Right renal cortex interstitium (tissue), 3 donors: ENCODE measurements at regions not wholly inside any gene's neighbourhood (a gene's known extent, or its start where the extent isn't known, plus 50 kb on each side); places are given as distances from the start of the nearest gene placed in this dataset.
"Not testable (repeated sequence)": the region's sequence is repeated elsewhere in the genome, so short reads cannot be mapped to it uniquely, and the experiment has no call there.

ENCODE experiments used
- DNase-seq, 3 donors: peaks; one replicate each; pipeline ENCODE4 v3.0.0-alpha.2; 2013; ENCODE audit warnings: low read depth in 3 of 3, low spot score in 2 of 3

DNA sequence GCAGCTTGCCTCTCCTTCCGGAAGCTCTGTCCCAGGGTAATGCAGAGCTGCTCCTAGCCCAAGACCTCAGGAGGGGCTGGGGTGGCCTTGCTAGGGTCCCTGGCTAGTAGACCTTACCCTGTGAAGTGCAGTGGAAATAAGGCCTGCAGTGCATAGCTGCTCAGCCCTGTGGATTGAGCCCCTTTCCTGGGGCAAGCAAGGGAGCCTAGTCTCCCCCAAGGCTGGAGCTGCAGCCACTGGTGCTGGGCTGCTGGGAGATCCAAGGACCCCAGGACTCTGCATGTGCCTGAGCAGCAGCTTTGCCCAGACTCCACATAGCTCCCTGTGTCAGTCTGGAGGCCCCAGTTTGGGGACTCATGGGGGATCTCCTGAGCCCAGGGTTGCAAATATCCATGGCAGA lies 57.9 kb downstream of the FANCF start:
- no peak for DNase-seq

DNA sequence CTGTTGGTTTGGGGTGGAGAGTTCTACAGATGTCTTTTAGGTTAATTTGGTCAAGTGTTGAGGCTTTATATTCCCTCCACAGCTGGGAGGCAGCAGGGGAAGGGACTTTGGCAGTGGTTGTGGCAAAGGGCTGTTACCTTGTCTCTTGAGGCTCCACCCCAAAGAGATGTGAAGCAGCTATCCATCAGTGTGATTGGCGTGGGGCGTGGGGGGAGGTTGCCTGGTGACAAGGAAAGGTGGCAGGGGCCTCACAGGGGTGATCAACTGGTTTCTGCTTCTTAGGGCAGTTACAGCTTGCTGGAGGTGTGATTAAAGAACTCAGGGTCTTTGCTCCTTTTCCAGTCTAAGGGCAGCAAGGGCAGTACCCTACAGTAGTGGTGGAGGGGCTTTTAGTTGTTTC lies 59.3 kb downstream of the FANCF start:
- DNase-seq: no peak

DNA sequence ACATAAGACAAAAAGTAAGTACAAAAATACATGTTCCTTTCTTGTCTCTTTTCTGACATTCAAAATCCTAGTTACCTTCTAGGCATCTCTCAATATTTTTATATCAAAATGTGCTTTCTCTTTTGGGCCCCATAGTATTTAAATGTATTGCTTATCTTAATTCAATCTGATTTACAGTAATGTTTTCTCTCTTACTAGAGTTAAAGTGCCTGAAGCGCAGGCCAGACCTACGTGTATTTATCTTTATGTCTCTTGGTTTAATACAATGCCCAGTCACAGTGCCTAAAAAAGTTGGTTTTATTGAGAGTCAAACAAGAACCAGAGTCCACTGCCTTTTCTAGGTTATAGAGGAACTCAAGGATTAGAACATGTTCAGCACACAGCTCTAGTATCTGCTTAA lies 64.3 kb downstream of the FANCF start:
- no peak for DNase-seq

DNA sequence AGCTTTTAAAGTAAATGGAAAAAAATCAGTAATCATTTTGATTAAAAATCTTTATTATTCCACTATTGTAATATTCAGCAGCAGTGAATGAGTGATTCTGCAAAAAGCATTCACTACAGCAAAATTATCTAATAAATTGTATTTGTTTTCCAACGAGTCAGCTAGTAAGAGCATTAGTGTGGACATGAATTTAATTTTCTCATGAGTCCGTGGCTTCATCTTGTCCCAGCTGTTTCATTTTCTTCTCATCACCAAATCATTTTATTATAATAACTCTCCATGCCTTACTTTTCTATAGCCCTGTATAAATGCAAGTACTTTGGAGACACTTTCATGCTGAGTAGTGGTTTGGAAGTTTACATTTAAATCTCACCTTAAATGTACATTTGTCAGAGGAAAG lies 66.2 kb downstream of the FANCF start:
- DNase-seq: no peak

DNA sequence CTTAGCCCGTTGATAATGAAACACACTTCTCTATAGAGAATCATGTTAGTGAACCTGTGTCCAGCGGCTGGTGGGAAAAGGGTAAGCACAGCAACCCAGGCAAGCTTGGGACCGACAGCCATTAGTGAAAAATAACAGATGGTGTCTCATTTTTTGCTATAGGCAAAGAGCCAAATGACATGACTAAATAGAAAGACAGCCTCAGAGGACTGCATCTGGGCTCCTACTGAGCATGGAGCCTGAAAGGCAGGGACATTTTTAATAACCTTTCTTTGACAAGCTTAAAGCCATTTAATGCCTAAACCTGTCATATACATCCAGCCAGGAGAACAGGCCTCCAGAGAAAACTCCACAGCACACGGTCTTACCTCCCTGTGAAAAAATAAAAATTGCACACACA lies 67.0 kb downstream of the FANCF start:
- DNase-seq: no peak

DNA sequence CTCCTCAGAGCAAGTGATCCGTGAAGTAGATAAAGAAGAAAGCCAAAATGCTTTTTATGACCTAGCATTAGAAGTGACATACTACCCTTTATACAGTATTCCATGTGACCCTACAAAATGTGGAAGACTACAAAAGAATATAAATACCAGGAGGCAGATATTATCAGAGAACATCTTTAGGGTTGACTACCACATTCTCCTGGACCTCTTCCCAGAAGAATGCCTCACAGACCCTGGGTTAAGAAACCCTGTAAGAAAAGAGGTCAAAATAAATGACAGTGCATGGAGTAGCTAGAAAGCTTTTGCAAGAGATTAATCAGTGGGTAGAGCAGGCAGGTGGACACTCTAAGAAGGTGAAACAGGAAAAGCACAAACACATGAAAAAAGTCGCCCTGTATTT lies 69.2 kb downstream of the FANCF start:
- no peak for DNase-seq

DNA sequence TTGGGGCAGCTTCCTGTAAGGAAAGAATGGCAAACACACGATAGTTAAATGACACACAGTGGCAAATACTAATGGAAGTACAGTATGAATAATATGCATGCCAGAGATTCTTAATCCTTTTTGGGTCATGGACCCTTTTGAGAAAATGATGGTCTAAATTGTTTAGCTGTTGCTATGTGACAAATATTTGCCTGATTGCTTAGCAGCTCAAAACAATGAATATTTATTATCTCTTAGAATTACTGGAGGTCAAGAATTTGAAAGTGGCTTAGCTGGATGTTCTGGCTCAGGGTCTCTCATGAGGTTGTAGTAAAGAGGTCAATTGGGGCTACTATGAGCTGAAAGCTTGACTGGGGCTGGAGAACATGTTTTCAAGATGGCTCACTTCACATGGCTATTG lies 69.7 kb downstream of the FANCF start:
- DNase-seq: no peak

DNA sequence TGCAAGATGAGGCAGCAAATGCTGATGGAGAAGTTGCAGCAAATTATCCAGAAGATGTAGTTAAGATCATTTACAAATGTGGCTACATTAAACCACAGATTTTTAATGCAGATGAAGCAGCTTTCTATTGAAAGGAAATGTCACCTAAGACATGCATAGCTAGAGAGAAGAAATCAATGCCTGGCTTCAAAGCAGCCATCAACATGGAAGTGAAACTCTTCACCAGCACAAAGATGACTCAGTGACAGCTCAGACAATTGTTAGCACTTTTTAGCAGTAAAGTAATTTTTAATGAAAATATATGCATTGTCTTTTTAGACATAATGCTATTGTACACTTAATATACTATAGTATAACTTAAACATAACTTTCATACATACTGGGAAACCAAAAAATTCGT lies 71.4 kb downstream of the FANCF start:
- no peak for DNase-seq

DNA sequence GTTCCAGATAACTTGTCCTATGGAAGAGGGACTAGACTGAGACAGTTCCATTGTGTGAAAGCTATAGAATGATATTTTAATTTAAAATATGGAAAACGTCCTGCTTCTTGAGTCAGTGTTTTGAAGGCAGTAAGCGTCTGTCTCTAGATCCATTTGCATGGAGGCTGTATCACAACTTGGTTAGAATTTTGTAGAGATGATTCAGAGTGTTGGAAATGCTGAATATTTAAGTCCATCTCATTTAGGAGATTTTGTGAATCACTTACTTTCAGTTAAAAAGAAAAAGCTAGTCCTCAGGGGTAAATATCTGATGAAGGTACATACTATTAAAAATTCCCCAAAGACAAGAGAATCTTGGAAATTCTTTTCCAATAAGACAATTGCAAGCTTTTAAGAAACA lies 72.7 kb downstream of the FANCF start:
- no peak for DNase-seq

DNA sequence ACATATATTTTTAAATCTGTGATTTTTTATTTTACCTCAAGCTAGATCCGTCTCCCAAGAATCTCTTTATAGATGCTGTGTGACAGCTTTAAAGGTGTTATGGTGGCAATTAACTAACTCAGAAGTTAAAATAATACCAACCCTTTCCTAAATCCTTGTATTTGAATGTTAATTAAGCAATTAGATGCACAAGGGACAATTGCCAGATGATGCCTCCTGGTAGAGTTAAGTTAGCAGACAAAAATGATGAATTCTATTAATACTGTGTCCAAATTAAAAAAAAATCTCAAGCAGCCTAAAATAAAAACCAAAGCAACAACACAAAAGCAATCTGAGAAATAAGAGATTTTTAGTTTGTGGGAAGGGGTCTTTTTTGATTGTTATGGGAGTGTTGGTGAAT lies 78.9 kb downstream of the FANCF start:
- DNase-seq: no peak

DNA sequence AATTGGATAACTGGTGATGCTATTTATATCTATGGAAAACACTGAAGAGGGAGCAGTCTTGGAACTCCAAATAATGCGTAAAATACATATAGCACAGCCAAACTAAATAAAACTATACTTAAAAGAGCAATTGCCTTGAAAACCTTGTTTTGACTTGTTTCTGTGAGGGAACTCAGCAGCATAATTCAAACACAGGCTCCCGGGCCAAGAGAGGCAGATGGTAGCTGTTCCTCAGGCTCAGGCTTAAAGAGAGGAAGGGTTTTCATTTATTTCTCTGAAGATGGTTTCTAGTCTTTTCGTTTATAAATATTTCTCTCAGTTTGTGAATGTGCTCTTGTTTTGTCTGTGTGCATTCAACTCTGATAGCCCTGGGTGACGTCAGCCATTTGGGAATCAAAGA lies 82.4 kb downstream of the FANCF start:
- no peak for DNase-seq

DNA sequence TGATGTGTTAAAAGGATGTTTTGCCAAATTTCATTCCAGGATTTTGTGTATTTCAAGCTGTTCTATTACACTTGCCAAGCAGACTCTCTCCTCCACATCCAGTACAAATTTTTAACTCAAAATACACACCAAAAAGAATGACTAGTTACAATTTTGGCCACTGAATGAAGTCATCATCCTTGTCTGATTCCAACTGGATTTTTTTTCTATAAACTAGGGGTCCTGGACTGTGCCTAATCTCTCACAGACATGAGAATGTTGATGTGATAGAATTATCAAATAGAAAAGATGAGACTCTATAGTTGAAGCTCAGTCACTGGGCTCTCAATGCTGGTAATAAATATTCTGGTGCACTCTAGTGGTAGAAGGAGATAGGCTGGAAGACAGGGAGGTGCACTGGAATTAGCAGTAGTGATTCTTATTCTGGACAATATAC lies 85.8 kb downstream of the FANCF start:
- peak in 1 of 3 donors; percentile 3 for DNase-seq

DNA sequence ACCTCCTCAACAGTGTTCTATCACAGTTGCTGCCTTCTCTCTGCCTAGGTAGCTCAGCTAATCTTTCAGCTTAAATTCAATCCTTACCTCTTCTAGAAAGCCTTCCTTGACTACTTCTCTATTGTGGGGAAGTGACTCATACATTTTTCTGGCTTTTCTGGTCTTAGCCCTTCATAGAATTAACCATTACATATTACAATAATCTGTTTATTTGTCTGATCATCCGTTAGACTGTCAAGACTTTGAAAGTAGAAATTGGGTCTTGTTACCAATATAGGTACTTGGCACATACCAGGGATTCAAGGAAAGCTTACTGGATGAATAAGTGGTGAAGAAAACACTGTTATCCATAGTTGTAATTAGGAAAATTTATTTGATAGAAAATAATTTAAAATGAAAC lies 89.6 kb downstream of the FANCF start:
- DNase-seq: no peak

DNA sequence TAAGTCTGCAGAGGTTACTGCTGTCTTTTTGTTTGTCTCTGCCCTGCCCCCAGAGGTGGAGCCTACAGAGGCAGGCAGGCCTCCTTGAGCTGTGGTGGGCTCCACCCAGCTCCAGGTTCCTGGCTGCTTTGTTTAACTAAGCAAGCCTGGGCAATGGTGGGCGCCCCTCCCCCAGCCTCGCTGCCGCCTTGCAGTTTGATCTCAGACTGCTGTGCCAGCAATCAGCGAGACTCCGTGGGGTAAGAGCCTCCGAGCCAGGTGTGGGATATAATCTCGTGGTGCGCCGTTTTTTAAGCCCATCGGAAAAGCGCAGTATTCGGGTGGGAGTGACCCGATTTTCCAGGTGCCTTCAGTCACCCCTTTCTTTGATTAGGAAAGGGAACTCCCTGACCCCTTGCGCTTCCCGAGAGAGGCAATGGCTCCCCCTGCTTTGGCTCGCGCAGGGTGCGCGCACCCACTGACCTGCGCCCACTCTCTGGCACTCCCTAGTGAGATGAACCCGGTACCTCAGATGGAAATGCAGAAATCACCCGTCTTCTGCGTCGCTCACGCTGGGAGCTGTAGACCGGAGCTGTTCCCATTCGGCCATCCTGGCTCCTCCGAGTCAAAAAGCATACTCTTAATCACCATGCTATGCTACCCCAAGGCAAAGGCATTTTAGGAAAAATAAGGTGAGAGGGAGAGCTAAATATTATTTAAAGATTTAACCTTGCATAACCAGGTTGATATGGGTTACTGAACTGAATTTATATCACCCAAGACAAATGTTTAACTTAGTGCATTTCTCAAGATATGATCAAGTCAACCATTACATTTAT lies 96.8 kb downstream of the FANCF start:
- not testable (repeated sequence) for DNase-seq

DNA sequence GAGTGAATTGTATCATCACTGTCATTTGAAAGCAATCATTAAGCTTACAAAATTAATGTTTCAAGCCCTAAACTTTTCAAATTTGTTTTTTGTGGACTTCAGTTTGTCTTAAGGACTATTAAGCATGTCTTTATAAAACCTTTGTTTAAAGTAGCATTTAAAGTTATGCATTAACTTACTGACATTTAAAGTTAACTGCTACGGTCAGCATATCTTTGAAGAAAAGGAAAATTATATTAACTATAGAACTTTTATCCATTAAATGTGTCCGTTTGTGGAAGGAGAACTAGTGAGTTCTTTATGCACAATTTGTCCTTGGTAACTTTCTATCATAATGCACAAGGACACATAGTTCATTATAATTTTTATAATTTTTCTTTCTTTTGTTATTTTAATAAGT lies 103.4 kb downstream of the FANCF start:
- no peak for DNase-seq

DNA sequence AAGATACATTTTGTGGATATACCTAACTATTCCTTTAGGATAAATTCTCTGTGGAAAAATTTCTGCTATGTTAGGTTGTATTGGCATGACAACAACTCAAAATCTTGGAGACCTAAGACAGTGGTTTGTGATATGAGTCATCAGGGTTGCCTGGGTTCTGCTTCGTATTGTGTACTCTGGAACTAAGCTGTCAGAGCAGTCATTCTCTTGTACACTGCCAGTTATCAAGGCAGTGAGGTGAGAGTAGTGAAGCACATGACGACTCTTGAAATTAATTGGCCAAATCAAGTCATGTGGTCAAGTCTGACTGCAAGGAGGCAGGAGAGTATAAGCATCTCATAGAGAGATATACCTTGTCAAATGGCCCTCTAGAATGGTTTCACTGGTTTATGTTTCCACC lies 104.4 kb downstream of the FANCF start:
- no peak for DNase-seq

DNA sequence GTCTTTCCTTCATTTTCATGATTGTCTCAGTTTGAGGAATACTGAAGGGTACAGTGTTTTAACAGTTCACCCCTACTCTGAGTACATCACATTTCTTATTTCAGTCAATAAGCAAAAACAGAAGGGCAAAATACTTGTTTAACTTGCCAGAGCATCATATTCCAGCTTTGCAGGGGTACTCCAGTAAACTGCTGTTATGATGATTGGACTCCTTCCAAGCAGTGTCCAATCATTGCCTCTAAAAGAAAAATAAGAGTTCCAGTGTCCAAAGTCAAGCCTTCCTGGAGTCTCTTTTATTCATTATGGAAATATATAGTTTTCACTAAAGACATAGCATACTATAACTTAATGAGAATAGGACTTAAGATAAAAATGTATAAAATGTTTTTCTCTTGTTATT lies 105.1 kb downstream of the FANCF start:
- no peak for DNase-seq

DNA sequence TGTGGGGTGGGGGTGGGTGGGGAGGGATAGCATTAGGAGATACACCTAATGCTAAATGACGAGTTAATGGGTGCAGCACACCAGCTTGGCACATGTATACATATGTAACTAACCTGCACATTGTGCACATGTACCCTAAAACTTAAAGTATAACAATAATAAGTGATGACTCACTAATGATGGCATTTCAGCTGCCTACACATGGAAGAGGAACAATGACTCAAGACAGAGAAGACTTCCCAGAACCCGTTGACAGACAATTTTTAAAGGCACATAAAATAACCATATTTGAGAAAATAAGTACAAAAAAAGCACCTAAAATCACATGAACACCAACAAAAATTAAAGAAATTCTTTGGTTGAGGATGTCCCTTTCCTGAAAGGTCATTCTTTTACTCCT lies 107.3 kb downstream of the FANCF start:
- not testable (repeated sequence) for DNase-seq

DNA sequence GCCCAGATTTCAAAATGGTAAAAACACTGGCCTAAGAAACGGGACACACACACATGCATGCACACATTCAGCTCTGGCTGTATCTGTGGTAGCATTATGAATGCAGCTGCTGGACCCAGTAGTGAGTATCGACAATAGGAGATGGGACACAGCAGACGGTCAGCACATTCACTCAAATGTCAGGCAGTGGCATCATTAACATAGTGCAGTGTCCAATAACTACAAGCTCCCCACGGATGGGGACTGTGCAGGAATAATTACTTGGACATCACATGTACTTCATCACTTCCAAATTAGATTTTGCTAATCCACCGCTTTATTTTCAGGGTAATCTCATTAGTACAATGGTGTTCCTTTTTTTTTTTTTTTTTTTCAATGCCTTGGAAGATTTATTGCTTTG lies 109.5 kb downstream of the FANCF start:
- no peak for DNase-seq

DNA sequence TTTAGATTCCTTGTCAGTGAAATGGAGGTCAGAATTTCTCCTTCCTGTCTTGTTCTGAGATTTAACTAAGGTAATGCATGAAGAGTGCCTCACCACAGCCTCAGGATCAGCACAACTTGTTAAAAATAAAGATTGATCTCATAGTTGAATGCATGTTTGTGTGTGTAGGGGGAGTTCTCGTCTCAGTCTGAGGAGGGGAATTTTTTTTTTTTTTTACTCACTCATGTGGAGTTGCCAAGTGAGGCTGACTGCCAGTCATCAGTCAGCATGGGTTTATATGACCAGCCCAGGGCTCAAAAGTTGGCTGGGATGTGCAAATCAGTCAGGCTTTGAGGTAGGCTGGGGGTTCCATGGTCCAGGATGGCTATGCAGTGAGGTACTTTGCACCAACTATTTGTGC lies 113.2 kb downstream of the FANCF start:
- DNase-seq: no peak

DNA sequence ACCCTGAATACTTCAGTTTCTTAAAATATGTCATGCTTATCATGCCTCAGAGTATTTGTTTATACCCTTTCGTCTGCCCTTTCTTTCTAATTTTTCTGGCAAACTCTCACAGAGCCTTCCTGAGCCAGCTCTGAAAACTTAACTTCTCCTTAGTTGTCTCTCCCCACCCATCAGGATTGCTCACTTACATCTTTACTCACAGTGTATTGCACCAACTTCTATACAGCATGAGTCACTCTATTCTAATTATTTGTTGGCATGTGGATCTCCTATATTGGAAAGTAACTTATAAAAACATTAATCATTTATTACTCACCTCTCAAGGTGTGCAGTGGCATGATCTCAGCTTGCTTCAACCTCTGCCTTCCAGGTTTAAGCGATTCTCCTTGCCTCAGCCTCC lies 114.9 kb downstream of the FANCF start:
- no peak for DNase-seq

DNA sequence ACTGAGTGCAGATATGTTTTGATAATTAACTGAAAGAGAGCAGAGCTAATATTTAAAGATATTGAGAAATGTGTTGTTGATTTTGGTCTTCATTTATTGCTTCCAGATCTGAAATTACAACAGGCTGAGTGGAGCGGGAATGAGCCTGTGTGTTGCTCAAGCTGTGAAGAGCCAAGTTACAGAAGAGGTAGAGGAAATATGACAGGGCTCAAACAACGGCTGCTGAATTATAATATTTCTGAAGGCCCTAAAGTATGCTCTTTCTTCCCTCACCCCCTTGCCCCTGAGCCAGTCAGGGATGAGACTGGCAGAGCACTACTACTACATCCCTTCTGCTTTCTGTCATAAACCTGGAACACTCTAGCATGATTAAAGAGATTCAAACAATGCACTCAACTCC lies 115.6 kb downstream of the FANCF start:
- no peak for DNase-seq

DNA sequence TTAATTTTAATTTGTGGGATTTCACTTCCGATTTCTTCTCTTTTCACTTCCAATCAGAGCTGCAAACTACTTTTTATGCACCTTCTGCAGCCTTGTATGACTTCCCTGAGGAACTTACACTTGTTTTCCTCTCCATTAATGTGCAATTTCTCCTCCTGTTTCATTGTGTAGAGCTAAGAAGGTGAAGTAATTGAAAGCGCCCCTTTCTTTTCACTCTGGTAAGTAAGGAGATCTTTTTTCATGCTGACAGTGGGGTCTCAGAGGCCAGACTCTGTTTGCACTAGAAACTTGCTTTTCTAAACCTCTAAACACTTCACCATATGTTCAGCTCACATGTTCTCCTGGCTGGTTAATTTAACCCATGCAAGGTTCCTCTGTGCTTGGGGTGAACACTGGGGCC lies 117.0 kb downstream of the FANCF start:
- no peak for DNase-seq
